Calu3 (cell line): ENCODE measurements at regions not wholly inside any gene's neighbourhood (a gene's known extent, or its start where the extent isn't known, plus 50 kb on each side); places are given as distances from the start of the nearest gene placed in this dataset.

Experiments
- BruUV-seq: library from RNA; stranded (reverse); fragments of 400-500 nt; replicated peaks from 2 replicates; lab custom pipeline; 2021; lab: Mats Ljungman, UMichigan
- CTCF ChIA-PET: fragments of 300-600 bp; sonication (Branson Sonifier 250); formaldehyde crosslinking; loops from one replicate; lab custom pipeline; 2022; ENCODE audit warnings: antibody characterized with exemption; lab: Charles Lee
- DNase-seq: peaks from one replicate; pipeline ENCODE4 v3.0.0; 2022
- H3K27ac Mint-ChIP-seq: one replicate; pipeline ENCODE4 v1.8.0; 2022; ENCODE audit warnings: mixed read lengths; ENCODE audit not compliant: unreplicated experiment
- H3K27me3 Mint-ChIP-seq: one replicate; pipeline ENCODE4 v1.8.0; 2022; ENCODE audit warnings: mixed read lengths; ENCODE audit not compliant: unreplicated experiment
- H3K36me3 Mint-ChIP-seq: one replicate; pipeline ENCODE4 v1.8.0; 2022; ENCODE audit warnings: mild to moderate bottlenecking, moderate library complexity, mixed read lengths; ENCODE audit not compliant: insufficient read depth, unreplicated experiment
- H3K4me1 Mint-ChIP-seq: one replicate; pipeline ENCODE4 v1.8.0; 2022; ENCODE audit warnings: mild to moderate bottlenecking, low read depth, mixed read lengths; ENCODE audit not compliant: unreplicated experiment
- H3K4me3 Mint-ChIP-seq: one replicate; pipeline ENCODE4 v1.8.0; 2022; ENCODE audit warnings: mild to moderate bottlenecking, low read depth, moderate library complexity, mixed read lengths; ENCODE audit not compliant: unreplicated experiment
- H3K9me3 Mint-ChIP-seq: one replicate; pipeline ENCODE4 v1.8.0; 2022; ENCODE audit warnings: low read depth, mixed read lengths; ENCODE audit not compliant: unreplicated experiment
- intact Hi-C: fragments of 100-400 bp; cut with micrococcal nuclease; formaldehyde crosslinking; loops from one replicate; pipeline ENCODE4 v1.10.0; 2022; ENCODE audit not compliant: unreplicated experiment
- TF ChIP-seq, protein P1 (sequence below): fragments of 200-600 bp; IDR thresholded peaks from one replicate; pipeline ENCODE4 v1.8.0; 2022; ENCODE audit warnings: antibody characterized with exemption; ENCODE audit not compliant: unreplicated experiment

- no peaks in the 10 kb centered on the region for H3K9me3 Mint-ChIP-seq
- no peak for DNase-seq
- CTCF ChIA-PET, result no interaction called here
- intact Hi-C loops, result loop anchor here (5.0 to 10.0 kb wide), 3 partner anchors 32 to 90 kb away; no protein-coding TSS in a partner anchor
- BruUV-seq, result no TSS peak
- H3K4me1 Mint-ChIP-seq, result peaks cover 67% of the 10 kb centered on the region
- H3K36me3 Mint-ChIP-seq, result peaks cover 16% of the 10 kb centered on the region
- H3K4me3 Mint-ChIP-seq, result no peak overlapping the region
- peak overlapping the region; percentile 97 for H3K27ac Mint-ChIP-seq
- no peaks in the 10 kb centered on the region for H3K27me3 Mint-ChIP-seq
- TF ChIP-seq, protein P1, sequence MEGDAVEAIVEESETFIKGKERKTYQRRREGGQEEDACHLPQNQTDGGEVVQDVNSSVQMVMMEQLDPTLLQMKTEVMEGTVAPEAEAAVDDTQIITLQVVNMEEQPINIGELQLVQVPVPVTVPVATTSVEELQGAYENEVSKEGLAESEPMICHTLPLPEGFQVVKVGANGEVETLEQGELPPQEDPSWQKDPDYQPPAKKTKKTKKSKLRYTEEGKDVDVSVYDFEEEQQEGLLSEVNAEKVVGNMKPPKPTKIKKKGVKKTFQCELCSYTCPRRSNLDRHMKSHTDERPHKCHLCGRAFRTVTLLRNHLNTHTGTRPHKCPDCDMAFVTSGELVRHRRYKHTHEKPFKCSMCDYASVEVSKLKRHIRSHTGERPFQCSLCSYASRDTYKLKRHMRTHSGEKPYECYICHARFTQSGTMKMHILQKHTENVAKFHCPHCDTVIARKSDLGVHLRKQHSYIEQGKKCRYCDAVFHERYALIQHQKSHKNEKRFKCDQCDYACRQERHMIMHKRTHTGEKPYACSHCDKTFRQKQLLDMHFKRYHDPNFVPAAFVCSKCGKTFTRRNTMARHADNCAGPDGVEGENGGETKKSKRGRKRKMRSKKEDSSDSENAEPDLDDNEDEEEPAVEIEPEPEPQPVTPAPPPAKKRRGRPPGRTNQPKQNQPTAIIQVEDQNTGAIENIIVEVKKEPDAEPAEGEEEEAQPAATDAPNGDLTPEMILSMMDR, result no peak
Measured at GRCh38 chr14:50014809-50015430, 101.5 kb downstream of the VCPKMT start.

- no peaks in the 10 kb centered on the region for H3K27me3 Mint-ChIP-seq
- CTCF ChIA-PET, result no interaction called here
- H3K36me3 Mint-ChIP-seq, result peaks cover 16% of the 10 kb centered on the region
- no TSS peak for BruUV-seq
- peak overlapping the region; percentile 97 for H3K27ac Mint-ChIP-seq
- peaks cover 68% of the 10 kb centered on the region for H3K4me1 Mint-ChIP-seq
- no peak for DNase-seq
- intact Hi-C loops, result loop anchor here (10.0 kb wide), 1 partner anchor 89 kb away; no protein-coding TSS in a partner anchor
- no peaks in the 10 kb centered on the region for H3K9me3 Mint-ChIP-seq
- TF ChIP-seq, protein P1, result no peak
- no peak overlapping the region for H3K4me3 Mint-ChIP-seq
Measured at GRCh38 chr14:50015716-50016115, 100.7 kb downstream of the VCPKMT start.

- intact Hi-C loops, result loop anchor here (10.0 kb wide), 1 partner anchor 86 kb away; no protein-coding TSS in a partner anchor
- no peaks in the 10 kb centered on the region for H3K27me3 Mint-ChIP-seq
- BruUV-seq, result no TSS peak
- TF ChIP-seq, protein P1, result no peak
- CTCF ChIA-PET, result interaction anchor here (0.9 kb wide), 1 partner anchor 9 kb away, joined by 4 read pairs; no protein-coding TSS in a partner anchor
- peaks cover 55% of the 10 kb centered on the region for H3K4me1 Mint-ChIP-seq
- peaks cover 10% of the 10 kb centered on the region for H3K36me3 Mint-ChIP-seq
- H3K27ac Mint-ChIP-seq, result peak overlapping the region; percentile 78
- peak; percentile 65 for DNase-seq
- no peaks in the 10 kb centered on the region for H3K9me3 Mint-ChIP-seq
- H3K4me3 Mint-ChIP-seq, result no peak overlapping the region
Measured at GRCh38 chr14:50018201-50018932, 98.0 kb downstream of the VCPKMT start.

DNA sequence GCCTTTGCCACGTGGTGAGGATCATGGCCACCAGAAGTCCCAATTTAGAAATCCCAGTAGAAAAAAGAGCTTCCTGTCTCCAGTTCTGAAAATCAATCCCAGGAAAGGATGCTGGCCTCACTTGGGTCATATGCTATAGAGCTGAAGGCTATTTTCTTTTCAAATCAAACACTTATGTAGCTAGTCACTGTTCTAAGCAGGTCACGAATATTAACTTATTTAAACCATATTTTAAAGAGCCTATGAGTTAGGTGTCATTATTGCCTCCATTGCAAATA is 97.5 kb downstream of the VCPKMT start:
- TF ChIP-seq, protein P1, result no peak
- Mint-ChIP-seq H3K27me3 (no peaks in the 10 kb centered on the region), H3K27ac (peak overlapping the region; percentile 78), H3K9me3 (no peaks in the 10 kb centered on the region), H3K36me3 (peaks cover 10% of the 10 kb centered on the region), H3K4me1 (peaks cover 50% of the 10 kb centered on the region), H3K4me3 (no peak overlapping the region)
- intact Hi-C loops, result loop anchor here (10.0 kb wide), 1 partner anchor 86 kb away; no protein-coding TSS in a partner anchor
- CTCF ChIA-PET, result no interaction called here
- no TSS peak for BruUV-seq
- no peak for DNase-seq
